ENCODE measurements at regions not wholly inside any gene's neighbourhood (a gene's known extent, or its start where the extent isn't known, plus 50 kb on each side); places are given as distances from the start of the nearest gene placed in this dataset.
"Not testable (repeated sequence)": the region's sequence is repeated elsewhere in the genome, so short reads cannot be mapped to it uniquely, and the experiment has no call there.

DNA sequence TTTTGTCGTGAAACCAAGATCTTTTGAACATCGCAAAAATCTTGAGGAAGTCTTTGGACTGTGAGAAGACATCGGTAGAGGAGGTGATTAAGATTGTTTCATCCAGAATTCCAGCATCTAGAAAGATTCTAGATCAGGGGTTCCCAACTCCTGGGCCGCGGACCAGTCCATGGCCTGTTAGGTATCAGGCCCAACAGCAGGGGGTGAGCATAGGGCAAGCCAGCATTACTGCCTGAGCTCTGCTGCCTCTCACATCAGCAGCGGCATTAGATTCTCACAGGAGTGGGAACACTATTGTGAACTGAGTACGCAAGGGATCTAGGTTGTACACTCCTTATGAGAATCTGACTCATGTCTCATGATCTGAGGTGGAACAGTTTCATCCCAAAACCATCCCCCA is 600.6 kb upstream of the CDH11 start:
- Mint-ChIP-seq H3K9me3 (no peaks in the 10 kb centered on the region), H3K4me1 (ENCODE audit: low read depth) (no peaks in the 10 kb centered on the region), H3K36me3 (ENCODE audit: low read depth) (no peaks in the 10 kb centered on the region), H3K27ac (no peak overlapping the region), H3K4me3 (no peak overlapping the region), H3K27me3 (ENCODE audit: insufficient read depth) (no peaks in the 10 kb centered on the region)
- no peak for DNase-seq (ENCODE audit: low spot score)
- intact Hi-C loops (cut with micrococcal nuclease): no loop called here

DNA sequence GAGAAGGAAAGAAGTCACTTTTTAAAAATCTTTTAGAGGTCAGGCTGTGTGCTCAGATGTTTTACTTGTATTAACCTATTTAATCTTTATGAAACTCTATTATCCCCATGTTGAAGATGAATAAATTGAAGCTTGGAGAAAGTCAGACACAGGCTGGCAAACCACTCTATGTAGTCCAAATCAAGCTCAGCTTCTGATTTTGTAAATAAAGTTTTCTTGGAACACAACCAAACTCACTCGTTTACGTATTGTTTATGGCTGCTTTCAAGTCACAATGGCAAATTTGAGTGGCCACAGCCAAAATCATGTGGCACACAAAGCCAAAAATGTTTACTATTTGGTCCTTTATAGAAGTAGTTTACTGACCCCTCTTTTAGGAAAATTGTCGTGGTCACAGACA is 596.0 kb upstream of the CDH11 start:
- no peaks in the 10 kb centered on the region for H3K27me3 Mint-ChIP-seq (ENCODE audit: insufficient read depth)

DNA sequence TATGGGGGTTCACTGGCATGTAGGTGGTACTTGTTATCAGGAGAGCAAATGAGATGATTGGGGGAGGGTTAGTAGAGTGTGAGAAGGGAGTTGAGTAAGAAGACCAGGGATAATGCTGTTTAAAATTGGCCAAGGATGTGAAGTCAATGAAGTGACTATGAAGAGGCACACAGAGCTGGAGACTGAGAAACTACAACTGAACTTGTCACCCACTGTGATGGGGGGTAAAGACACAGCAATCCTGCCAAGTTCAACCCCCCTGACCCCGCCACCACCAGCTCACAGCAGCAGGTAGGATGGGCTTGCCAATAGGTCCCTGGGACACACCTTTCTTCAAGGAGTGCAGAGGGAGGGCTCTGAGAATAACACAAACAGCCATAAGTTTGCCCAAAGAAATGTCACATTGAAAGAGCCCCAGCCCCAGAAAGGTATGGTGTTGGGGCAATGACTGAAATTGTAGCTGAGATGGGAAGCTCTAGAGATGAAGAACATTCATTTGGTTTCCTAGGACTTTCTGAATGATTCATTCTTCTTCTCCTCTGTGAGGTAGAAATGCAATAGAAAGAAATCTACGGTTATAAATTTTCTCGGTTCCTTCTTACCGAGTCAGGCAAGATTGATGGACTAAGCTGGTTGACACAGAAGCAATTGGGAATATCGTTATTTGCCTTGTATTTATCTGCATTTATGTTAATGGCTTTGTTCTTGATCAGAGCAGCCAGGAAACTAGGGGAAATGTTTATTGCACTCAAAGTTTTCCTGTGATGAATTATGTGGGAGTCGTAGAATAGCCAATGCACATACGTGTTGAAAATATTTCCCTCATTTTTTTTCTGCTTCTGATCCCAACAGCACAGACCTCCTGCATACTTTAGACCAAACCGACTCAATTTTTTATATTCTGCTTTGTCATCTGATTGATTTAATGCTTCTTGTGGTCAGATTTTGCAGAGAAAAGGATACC is 595.2 kb upstream of the CDH11 start:
- H3K9me3 Mint-ChIP-seq: no peaks in the 10 kb centered on the region
- H3K36me3 Mint-ChIP-seq (ENCODE audit: low read depth): no peaks in the 10 kb centered on the region
- H3K4me1 Mint-ChIP-seq (ENCODE audit: low read depth): no peaks in the 10 kb centered on the region
- H3K27me3 Mint-ChIP-seq (ENCODE audit: insufficient read depth): no peaks in the 10 kb centered on the region
- H3K4me3 Mint-ChIP-seq: no peak overlapping the region
- DNase-seq (ENCODE audit: low spot score): no peak
- H3K27ac Mint-ChIP-seq: no peak overlapping the region
- intact Hi-C loops (cut with micrococcal nuclease): no loop called here

More for the DNA sequence above, 596.0 kb upstream of the CDH11 start:
- intact Hi-C loops (cut with micrococcal nuclease): no loop called here
- no peak overlapping the region for H3K4me3 Mint-ChIP-seq
- no peaks in the 10 kb centered on the region for H3K4me1 Mint-ChIP-seq (ENCODE audit: low read depth)
- no peaks in the 10 kb centered on the region for H3K9me3 Mint-ChIP-seq
- H3K27ac Mint-ChIP-seq: no peak overlapping the region
- no peaks in the 10 kb centered on the region for H3K36me3 Mint-ChIP-seq (ENCODE audit: low read depth)
- no peak for DNase-seq (ENCODE audit: low spot score)

DNA sequence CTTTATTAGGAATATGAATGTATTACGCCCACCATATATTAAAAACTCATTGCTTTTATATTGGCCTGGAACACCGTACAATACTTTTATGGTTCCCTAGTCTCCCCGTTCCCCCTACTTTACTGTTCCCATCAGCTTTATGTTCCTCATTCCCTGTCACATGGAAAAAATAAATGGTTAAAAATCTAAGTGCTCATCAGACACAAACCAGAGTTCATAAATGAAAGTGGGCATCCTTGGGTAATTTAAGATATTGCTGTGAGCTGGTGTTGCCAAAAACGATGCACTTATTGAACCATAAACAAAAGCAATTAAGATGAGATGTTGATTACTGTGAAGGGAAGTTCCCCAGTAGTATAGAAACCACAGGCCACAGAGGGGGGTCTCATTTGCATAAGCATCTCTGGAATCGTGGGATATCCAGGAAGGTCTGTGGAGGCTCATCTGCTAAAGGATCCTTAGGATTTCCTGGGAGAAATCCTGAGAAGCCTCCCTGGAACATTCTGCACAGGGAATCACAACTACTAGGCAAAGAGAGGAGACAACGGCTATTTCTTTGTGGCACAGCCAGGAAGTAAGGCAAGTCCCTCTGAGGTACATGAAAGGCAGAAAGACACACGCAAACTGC is 591.4 kb upstream of the CDH11 start:
- H3K4me3 Mint-ChIP-seq: no peak overlapping the region
- H3K27ac Mint-ChIP-seq: no peak overlapping the region
- no peaks in the 10 kb centered on the region for H3K9me3 Mint-ChIP-seq
- no peaks in the 10 kb centered on the region for H3K4me1 Mint-ChIP-seq (ENCODE audit: low read depth)
- no peaks in the 10 kb centered on the region for H3K36me3 Mint-ChIP-seq (ENCODE audit: low read depth)
- H3K27me3 Mint-ChIP-seq (ENCODE audit: insufficient read depth): no peaks in the 10 kb centered on the region
- intact Hi-C loops (cut with micrococcal nuclease): no loop called here
- DNase-seq (ENCODE audit: low spot score): no peak

DNA sequence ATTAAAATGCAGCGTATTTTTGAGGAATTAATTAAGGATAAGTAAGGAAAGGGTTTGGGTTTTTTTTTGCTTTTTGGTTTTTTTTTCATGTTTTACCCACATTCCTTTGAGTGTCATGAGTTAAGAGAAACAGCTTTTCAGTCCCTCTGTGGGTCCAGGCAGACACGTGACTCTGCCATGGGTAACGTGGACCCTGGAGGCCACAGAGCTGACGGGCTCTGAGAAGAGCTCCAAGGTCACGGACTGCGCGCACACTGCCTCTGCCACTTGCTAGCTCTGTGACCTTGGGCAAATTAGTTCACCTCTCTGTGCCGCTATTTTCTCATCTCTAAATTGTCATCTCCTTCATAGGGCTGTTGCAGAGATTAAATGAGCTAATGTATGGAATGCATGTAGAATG is 588.2 kb upstream of the CDH11 start:
- H3K27ac Mint-ChIP-seq: no peak overlapping the region
- intact Hi-C loops (cut with micrococcal nuclease): no loop called here
- H3K27me3 Mint-ChIP-seq (ENCODE audit: insufficient read depth): no peaks in the 10 kb centered on the region
- no peaks in the 10 kb centered on the region for H3K4me1 Mint-ChIP-seq (ENCODE audit: low read depth)
- no peak for DNase-seq (ENCODE audit: low spot score)
- H3K36me3 Mint-ChIP-seq (ENCODE audit: low read depth): no peaks in the 10 kb centered on the region
- H3K9me3 Mint-ChIP-seq: no peaks in the 10 kb centered on the region
- no peak overlapping the region for H3K4me3 Mint-ChIP-seq

DNA sequence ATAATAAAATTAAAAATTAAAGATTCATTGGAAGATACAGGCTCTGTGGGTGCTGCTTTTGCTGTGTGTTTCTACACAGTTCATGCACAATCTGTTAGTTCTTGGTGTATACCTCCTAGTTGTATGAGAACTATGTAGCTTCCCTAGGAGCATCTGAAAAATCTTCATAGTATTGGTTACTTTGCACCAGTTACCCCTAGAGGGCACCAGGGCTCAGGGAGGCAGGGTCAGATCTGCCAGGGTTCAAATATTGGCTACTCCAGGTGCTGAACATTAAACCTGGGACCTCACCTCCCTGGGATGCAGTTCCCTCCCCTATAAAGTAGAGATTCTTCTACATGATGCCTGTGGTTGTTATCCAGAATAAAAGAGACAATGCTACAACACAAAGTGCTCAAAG is 583.0 kb upstream of the CDH11 start:
- no peak overlapping the region for H3K27ac Mint-ChIP-seq
- intact Hi-C loops (cut with micrococcal nuclease): no loop called here
- no peaks in the 10 kb centered on the region for H3K9me3 Mint-ChIP-seq
- H3K27me3 Mint-ChIP-seq (ENCODE audit: insufficient read depth): no peaks in the 10 kb centered on the region
- H3K4me1 Mint-ChIP-seq (ENCODE audit: low read depth): no peaks in the 10 kb centered on the region
- DNase-seq (ENCODE audit: low spot score): no peak
- no peaks in the 10 kb centered on the region for H3K36me3 Mint-ChIP-seq (ENCODE audit: low read depth)
- no peak overlapping the region for H3K4me3 Mint-ChIP-seq

DNA sequence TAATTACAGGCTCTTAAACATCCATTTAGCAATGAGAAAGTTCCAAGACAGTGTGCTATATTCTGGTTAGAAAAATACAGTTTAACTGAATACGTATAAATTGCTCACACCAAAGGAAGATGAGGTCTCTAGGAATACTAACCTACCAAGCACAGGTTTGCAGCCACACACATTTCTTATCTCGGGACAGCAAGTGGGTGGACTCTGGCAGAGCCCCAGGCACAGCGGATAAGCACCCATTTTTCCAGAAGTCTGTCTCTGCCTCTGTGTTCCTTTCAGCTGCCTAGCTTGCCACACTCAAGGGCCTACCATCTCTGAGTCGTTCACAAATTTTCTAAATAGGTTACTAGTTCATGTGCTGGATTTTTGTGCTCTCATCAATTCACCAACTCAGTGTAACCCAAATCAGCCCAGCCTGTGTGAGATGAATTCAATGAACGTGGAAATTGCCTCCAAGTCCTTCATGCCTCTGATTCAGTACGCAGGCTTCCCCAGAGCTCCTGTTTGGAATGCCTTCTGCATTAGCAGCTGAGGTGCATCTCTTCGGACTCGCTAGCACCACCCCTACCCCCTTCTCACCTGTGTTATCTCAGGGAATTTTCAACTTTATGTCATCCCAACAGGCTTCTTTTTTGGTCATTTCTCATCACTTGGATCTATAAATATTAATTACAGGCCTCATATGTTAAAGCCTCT is 581.0 kb upstream of the CDH11 start:
- no peaks in the 10 kb centered on the region for H3K36me3 Mint-ChIP-seq (ENCODE audit: low read depth)
- H3K27ac Mint-ChIP-seq: no peak overlapping the region
- no peak overlapping the region for H3K4me3 Mint-ChIP-seq
- no peak for DNase-seq (ENCODE audit: low spot score)
- no peaks in the 10 kb centered on the region for H3K9me3 Mint-ChIP-seq
- H3K4me1 Mint-ChIP-seq (ENCODE audit: low read depth): no peaks in the 10 kb centered on the region
- no peaks in the 10 kb centered on the region for H3K27me3 Mint-ChIP-seq (ENCODE audit: insufficient read depth)
- intact Hi-C loops (cut with micrococcal nuclease): no loop called here

DNA sequence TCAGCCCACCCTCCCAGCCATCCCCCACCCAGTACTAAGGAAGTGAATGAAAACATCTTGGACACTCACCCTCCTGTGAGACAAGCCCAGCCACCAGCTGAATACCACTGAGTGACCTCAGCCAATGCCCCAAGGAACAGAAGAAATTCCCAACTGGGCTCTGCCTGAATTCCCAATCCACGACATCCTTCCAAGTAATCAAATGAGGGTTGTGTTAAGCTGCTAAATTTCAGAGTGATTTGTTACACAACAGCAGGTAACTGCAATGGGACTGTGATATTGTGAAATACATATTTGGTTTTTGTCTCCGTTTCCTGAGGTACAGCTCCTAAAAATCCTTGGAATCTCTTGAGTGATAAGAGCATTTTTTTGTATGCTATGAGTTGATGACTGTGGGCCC is 578.7 kb upstream of the CDH11 start:
- no peaks in the 10 kb centered on the region for H3K36me3 Mint-ChIP-seq (ENCODE audit: low read depth)
- no peak overlapping the region for H3K27ac Mint-ChIP-seq
- H3K4me3 Mint-ChIP-seq: no peak overlapping the region
- intact Hi-C loops (cut with micrococcal nuclease): no loop called here
- H3K27me3 Mint-ChIP-seq (ENCODE audit: insufficient read depth): no peaks in the 10 kb centered on the region
- DNase-seq (ENCODE audit: low spot score): no peak
- no peaks in the 10 kb centered on the region for H3K4me1 Mint-ChIP-seq (ENCODE audit: low read depth)
- peaks cover 6% of the 10 kb centered on the region for H3K9me3 Mint-ChIP-seq

DNA sequence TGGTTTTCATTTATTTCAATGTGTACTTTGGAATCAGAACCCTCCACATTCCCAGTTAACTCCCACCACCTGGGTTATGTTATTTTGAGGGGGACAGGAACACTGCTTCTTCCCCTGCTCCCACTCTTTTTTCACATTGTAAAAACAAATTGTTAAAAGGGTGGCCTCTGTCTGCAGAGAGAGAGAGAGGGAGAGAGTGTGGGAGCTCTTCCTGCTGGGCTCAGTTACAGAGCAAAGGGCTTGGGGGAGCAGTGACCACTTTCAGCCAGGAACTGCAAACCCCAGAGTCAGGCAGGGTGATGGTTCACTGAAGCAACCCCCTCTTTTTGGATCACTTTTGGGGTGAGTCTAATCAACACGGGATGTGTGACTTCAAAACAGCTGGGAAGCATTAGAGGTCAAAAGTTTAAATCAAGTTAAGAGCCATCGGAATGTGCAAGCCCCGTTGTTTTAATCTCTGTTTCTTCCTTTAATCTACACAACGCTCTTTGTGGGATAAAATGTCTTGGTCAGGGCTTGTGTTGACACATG is 577.0 kb upstream of the CDH11 start:
- Mint-ChIP-seq H3K36me3 (ENCODE audit: low read depth) (no peaks in the 10 kb centered on the region), H3K4me1 (ENCODE audit: low read depth) (no peaks in the 10 kb centered on the region), H3K4me3 (no peak overlapping the region), H3K27ac (no peak overlapping the region), H3K9me3 (peaks cover 6% of the 10 kb centered on the region), H3K27me3 (ENCODE audit: insufficient read depth) (no peaks in the 10 kb centered on the region)
- no peak for DNase-seq (ENCODE audit: low spot score)
- intact Hi-C loops (cut with micrococcal nuclease): no loop called here

DNA sequence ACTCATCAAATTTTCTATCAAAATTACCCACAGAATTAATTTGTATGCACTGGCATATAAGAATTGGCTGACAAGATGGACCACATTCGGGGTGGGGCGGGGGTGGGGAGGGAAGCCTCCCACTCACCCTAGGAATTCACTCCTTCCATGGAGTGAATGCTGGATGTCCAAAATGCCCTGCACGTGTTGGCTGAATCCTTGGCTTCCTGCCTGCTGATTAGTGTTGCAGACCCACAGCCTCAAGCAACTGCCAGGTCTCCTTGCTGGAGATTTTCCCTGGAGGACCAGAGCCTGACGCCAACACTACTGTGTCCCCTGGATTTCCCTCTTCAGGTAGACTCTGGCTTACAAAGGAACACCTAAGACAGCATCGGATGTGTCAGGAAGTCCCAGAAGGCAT is 575.7 kb upstream of the CDH11 start:
- intact Hi-C loops (cut with micrococcal nuclease): no loop called here
- no peaks in the 10 kb centered on the region for H3K27me3 Mint-ChIP-seq (ENCODE audit: insufficient read depth)
- DNase-seq (ENCODE audit: low spot score): no peak
- H3K27ac Mint-ChIP-seq: no peak overlapping the region
- no peaks in the 10 kb centered on the region for H3K36me3 Mint-ChIP-seq (ENCODE audit: low read depth)
- no peak overlapping the region for H3K4me3 Mint-ChIP-seq
- H3K9me3 Mint-ChIP-seq: peaks cover 6% of the 10 kb centered on the region
- no peaks in the 10 kb centered on the region for H3K4me1 Mint-ChIP-seq (ENCODE audit: low read depth)

DNA sequence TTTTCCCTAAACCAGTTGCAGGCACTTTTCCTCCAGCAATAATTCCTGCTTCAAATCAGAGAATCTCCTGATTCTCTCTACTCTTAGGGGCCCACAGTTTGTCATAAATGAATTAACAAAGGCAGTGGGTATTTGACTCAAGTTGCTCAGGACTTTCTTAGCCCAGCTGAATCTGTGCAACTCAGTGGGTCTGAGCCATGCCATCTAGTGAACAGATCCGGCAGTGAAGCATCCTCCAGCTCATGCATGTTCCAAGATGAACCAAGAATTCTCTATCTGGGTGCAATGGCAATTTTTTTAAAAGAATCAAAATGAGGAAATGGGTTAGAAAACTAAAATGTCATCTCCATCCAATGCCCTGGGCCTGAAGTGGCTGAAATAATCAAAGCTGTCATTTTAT is 575.2 kb upstream of the CDH11 start:
- no peaks in the 10 kb centered on the region for H3K27me3 Mint-ChIP-seq (ENCODE audit: insufficient read depth)
- H3K4me3 Mint-ChIP-seq: no peak overlapping the region
- no peak overlapping the region for H3K27ac Mint-ChIP-seq
- H3K9me3 Mint-ChIP-seq: peaks cover 6% of the 10 kb centered on the region
- DNase-seq (ENCODE audit: low spot score): no peak
- intact Hi-C loops (cut with micrococcal nuclease): no loop called here
- H3K36me3 Mint-ChIP-seq (ENCODE audit: low read depth): no peaks in the 10 kb centered on the region
- no peaks in the 10 kb centered on the region for H3K4me1 Mint-ChIP-seq (ENCODE audit: low read depth)

DNA sequence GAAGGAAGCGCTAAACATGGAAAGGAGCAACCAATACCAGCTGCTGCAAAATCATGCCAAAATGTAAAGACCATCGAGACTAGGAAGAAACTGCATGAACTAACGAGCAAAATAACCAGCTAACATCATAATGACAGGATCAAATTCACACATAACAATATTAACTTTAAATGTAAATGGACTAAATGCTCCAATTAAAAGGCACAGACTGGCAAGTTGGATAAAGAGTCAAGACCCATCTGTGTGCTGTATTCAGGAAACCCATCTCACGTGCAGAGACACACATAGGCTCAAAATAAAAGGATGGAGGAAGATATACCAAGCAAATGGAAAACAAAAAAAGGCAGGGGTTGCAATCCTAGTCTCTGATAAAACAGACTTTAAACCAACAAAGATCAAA is 570.0 kb upstream of the CDH11 start:
- H3K9me3 Mint-ChIP-seq; H3K4me1 Mint-ChIP-seq (ENCODE audit: low read depth); H3K36me3 Mint-ChIP-seq (ENCODE audit: low read depth); H3K4me3 Mint-ChIP-seq; DNase-seq (ENCODE audit: low spot score); H3K27ac Mint-ChIP-seq; intact Hi-C loops (cut with micrococcal nuclease); H3K27me3 Mint-ChIP-seq (ENCODE audit: insufficient read depth): not testable (repeated sequence)

DNA sequence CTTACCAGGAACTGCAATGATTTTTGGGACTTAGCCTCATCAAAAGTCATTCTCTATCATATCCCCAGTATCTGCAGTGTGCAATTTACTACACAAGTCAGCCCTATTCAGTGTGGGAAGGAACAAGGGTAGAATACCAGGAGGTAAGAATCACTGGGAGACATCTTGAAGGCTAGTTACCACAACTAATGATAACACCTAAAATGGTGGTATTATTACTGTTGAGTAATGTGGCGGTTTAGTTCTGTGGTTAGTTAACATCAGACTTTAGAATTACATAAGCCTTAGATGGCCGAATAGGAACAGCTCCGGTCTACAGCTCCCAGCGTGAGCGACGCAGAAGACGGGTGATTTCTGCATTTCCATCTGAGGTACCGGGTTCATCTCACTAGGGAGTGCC is 567.9 kb upstream of the CDH11 start:
- H3K27me3 Mint-ChIP-seq (ENCODE audit: insufficient read depth): no peaks in the 10 kb centered on the region
- H3K36me3 Mint-ChIP-seq (ENCODE audit: low read depth): no peaks in the 10 kb centered on the region
- H3K4me3 Mint-ChIP-seq: no peak overlapping the region
- intact Hi-C loops (cut with micrococcal nuclease): no loop called here
- DNase-seq (ENCODE audit: low spot score): no peak
- H3K9me3 Mint-ChIP-seq: peaks cover 10% of the 10 kb centered on the region
- no peaks in the 10 kb centered on the region for H3K4me1 Mint-ChIP-seq (ENCODE audit: low read depth)
- no peak overlapping the region for H3K27ac Mint-ChIP-seq
